GM23338 (cell line): ENCODE measurements at regions not wholly inside any gene's neighbourhood (a gene's known extent, or its start where the extent isn't known, plus 50 kb on each side); places are given as distances from the start of the nearest gene placed in this dataset.

Source experiments
- CREB1 ChIP-seq: fragments of 250-450 bp; sonication (Bioruptor Pico); IDR thresholded peaks from 2 replicates; pipeline ENCODE4 v1.5.0; 2020; ENCODE audit warnings: low read depth, mild to moderate bottlenecking, moderate library complexity
- ETS1 ChIP-seq: IDR thresholded peaks from 2 replicates; pipeline ENCODE4 v1.6.1; 2016; ENCODE audit warnings: antibody characterized with exemption
- EZH2 ChIP-seq: fragments of 200-600 bp; sonication (generic); IDR thresholded peaks from one replicate; pipeline ENCODE4 v1.8.0; 2017; ENCODE audit warnings: antibody characterized with exemption, mild to moderate bottlenecking, low read depth; ENCODE audit not compliant: unreplicated experiment
- EZH2phosphoT487 ChIP-seq: fragments of 200-600 bp; sonication (generic); IDR thresholded peaks from one replicate; pipeline ENCODE4 v1.8.1; 2018; ENCODE audit warnings: antibody characterized with exemption; ENCODE audit not compliant: unreplicated experiment
- JUNB ChIP-seq: IDR thresholded peaks from one replicate; pipeline ENCODE4 v1.6.1; 2016; ENCODE audit warnings: antibody characterized with exemption; ENCODE audit not compliant: unreplicated experiment
- POLR2AphosphoS5 ChIP-seq: IDR thresholded peaks from 2 replicates; pipeline ENCODE4 v1.6.1; 2016; ENCODE audit warnings: antibody characterized with exemption, low read depth
- ZNF114 ChIP-seq: fragments of 250-450 bp; sonication (Bioruptor Pico); IDR thresholded peaks from 2 replicates; pipeline ENCODE4 v1.5.0; 2020; ENCODE audit warnings: mild to moderate bottlenecking, moderate library complexity
- TF ChIP-seq, protein P1 (sequence below), 2 experiments: fragments of 200-600 bp in 1 of 2; sonication (generic) in 1 of 2; conservative IDR thresholded peaks; 2 replicates each; pipeline versions ENCODE4 v1.5.1 to v1.6.1; 2016 to 2017; ENCODE audit warnings: antibody characterized with exemption in 2 of 2, low read depth in 2 of 2, mild to moderate bottlenecking in 2 of 2, moderate library complexity in 1 of 2
- TF ChIP-seq, protein P2 (sequence below): IDR thresholded peaks from one replicate; pipeline ENCODE4 v1.6.1; 2018; ENCODE audit warnings: antibody characterized with exemption; ENCODE audit not compliant: unreplicated experiment

DNA sequence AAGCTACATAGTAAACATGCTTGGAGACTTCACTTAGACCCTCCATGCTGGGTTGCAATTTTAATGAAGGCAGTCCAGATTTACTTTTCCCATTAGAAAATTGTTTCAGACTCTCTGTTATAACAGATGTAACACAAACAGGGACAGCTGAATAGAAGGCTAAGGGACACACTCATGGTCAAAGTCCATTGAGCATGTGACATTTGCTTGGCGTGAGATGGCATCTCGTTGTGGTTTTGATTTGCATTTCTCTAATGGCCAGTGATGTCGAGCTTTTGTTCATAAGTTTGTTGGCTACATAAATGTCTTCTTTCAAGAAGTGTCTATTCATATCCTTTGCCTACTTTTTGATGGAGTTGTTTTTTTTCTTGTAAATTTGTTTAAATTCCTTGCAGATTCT, 358.2 kb upstream of the CLNK start:
- no peak for TF ChIP-seq EZH2
- TF ChIP-seq, protein P1, sequence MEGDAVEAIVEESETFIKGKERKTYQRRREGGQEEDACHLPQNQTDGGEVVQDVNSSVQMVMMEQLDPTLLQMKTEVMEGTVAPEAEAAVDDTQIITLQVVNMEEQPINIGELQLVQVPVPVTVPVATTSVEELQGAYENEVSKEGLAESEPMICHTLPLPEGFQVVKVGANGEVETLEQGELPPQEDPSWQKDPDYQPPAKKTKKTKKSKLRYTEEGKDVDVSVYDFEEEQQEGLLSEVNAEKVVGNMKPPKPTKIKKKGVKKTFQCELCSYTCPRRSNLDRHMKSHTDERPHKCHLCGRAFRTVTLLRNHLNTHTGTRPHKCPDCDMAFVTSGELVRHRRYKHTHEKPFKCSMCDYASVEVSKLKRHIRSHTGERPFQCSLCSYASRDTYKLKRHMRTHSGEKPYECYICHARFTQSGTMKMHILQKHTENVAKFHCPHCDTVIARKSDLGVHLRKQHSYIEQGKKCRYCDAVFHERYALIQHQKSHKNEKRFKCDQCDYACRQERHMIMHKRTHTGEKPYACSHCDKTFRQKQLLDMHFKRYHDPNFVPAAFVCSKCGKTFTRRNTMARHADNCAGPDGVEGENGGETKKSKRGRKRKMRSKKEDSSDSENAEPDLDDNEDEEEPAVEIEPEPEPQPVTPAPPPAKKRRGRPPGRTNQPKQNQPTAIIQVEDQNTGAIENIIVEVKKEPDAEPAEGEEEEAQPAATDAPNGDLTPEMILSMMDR (conservative IDR thresholded peaks at IDR 0.05; ENCODE audit: low read depth in 2 of 2), result no peak
- no peak for TF ChIP-seq POLR2AphosphoS5
- TF ChIP-seq CREB1 (CRISPR knock-in tag), result no peak
- no peak for TF ChIP-seq EZH2phosphoT487
- TF ChIP-seq, protein P2, sequence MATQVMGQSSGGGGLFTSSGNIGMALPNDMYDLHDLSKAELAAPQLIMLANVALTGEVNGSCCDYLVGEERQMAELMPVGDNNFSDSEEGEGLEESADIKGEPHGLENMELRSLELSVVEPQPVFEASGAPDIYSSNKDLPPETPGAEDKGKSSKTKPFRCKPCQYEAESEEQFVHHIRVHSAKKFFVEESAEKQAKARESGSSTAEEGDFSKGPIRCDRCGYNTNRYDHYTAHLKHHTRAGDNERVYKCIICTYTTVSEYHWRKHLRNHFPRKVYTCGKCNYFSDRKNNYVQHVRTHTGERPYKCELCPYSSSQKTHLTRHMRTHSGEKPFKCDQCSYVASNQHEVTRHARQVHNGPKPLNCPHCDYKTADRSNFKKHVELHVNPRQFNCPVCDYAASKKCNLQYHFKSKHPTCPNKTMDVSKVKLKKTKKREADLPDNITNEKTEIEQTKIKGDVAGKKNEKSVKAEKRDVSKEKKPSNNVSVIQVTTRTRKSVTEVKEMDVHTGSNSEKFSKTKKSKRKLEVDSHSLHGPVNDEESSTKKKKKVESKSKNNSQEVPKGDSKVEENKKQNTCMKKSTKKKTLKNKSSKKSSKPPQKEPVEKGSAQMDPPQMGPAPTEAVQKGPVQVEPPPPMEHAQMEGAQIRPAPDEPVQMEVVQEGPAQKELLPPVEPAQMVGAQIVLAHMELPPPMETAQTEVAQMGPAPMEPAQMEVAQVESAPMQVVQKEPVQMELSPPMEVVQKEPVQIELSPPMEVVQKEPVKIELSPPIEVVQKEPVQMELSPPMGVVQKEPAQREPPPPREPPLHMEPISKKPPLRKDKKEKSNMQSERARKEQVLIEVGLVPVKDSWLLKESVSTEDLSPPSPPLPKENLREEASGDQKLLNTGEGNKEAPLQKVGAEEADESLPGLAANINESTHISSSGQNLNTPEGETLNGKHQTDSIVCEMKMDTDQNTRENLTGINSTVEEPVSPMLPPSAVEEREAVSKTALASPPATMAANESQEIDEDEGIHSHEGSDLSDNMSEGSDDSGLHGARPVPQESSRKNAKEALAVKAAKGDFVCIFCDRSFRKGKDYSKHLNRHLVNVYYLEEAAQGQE, result no peak
- TF ChIP-seq ETS1, result no peak
- no peak for TF ChIP-seq ZNF114 (CRISPR knock-in tag)
- TF ChIP-seq JUNB, result no peak
